ENCODE measurements at regions not wholly inside any gene's neighbourhood (a gene's known extent, or its start where the extent isn't known, plus 50 kb on each side); places are given as distances from the start of the nearest gene placed in this dataset.

- DNase-seq (ENCODE audit: low read depth), result no peak
These were observed 108.9 kb upstream of the ITGA4 start for GRCh38 chr2:181348107-181348837.

GRCh38 chr2:181352158-181352557, 105.0 kb upstream of the ITGA4 start:
- no peak for DNase-seq (ENCODE audit: low read depth)

GRCh38 chr2:181354626-181355025, 102.6 kb upstream of the ITGA4 start:
- no peak for DNase-seq (ENCODE audit: low read depth)

GRCh38 chr2:181356526-181357130, 100.6 kb upstream of the ITGA4 start:
- no peak for DNase-seq (ENCODE audit: low read depth)

GRCh38 chr2:181357979-181358378, 99.2 kb upstream of the ITGA4 start:
- DNase-seq (ENCODE audit: low read depth), result no peak

- no peak for DNase-seq (ENCODE audit: low read depth)
These were observed 94.6 kb upstream of the ITGA4 start for GRCh38 chr2:181362561-181362960.

- no peak for DNase-seq (ENCODE audit: low read depth)
These were observed 94.0 kb upstream of the ITGA4 start for GRCh38 chr2:181363164-181363563.

GRCh38 chr2:181364492-181365170, 92.6 kb upstream of the ITGA4 start:
- DNase-seq (ENCODE audit: low read depth), result no peak

GRCh38 chr2:181366675-181367175, 90.5 kb upstream of the ITGA4 start:
- DNase-seq (ENCODE audit: low read depth), result no peak

GRCh38 chr2:181367411-181367810, 89.8 kb upstream of the ITGA4 start:
- no peak for DNase-seq (ENCODE audit: low read depth)

- DNase-seq (ENCODE audit: low read depth), result no peak
These were observed 89.2 kb upstream of the ITGA4 start for GRCh38 chr2:181367906-181368435.

- DNase-seq (ENCODE audit: low read depth), result no peak
These were observed 87.1 kb upstream of the ITGA4 start for GRCh38 chr2:181370126-181370525.

- DNase-seq (ENCODE audit: low read depth), result no peak
These were observed 86.0 kb upstream of the ITGA4 start for GRCh38 chr2:181371195-181371594.

GRCh38 chr2:181371782-181372645, 85.2 kb upstream of the ITGA4 start:
- no peak for DNase-seq (ENCODE audit: low read depth)

- DNase-seq (ENCODE audit: low read depth), result no peak
These were observed 84.5 kb upstream of the ITGA4 start for GRCh38 chr2:181372646-181373040.

GRCh38 chr2:181374781-181375675, 82.2 kb upstream of the ITGA4 start:
- DNase-seq (ENCODE audit: low read depth), result no peak

- DNase-seq (ENCODE audit: low read depth), result no peak
These were observed 80.7 kb upstream of the ITGA4 start for GRCh38 chr2:181376442-181376841.

- no peak for DNase-seq (ENCODE audit: low read depth)
These were observed 80.2 kb upstream of the ITGA4 start for GRCh38 chr2:181376999-181377398.

- DNase-seq (ENCODE audit: low read depth), result no peak
These were observed 78.7 kb upstream of the ITGA4 start for GRCh38 chr2:181378491-181378890.

GRCh38 chr2:181380581-181380980, 76.6 kb upstream of the ITGA4 start:
- no peak for DNase-seq (ENCODE audit: low read depth)

GRCh38 chr2:181384923-181385322, 72.3 kb upstream of the ITGA4 start:
- no peak for DNase-seq (ENCODE audit: low read depth)

Data from activated T-helper 1 cell treated with Interleukin-2 at 50 U/mL for 16 hours (primary cell).